SK-N-SH (cell line): ENCODE measurements at regions not wholly inside any gene's neighbourhood (a gene's known extent, or its start where the extent isn't known, plus 50 kb on each side); places are given as distances from the start of the nearest gene placed in this dataset.

Experiments
- EP300 ChIP-seq, 2 experiments: IDR thresholded peaks; 2 replicates each; pipeline versions ENCODE4 v1.4.0 to v1.6.1; 2012; ENCODE audit warnings: borderline replicate concordance in 1 of 2, low read depth in 1 of 2, low read length in 1 of 2
- EZH2phosphoT487 ChIP-seq: fragments of 200-600 bp; sonication (generic); IDR thresholded peaks from 2 replicates; pipeline ENCODE4 v1.6.1; 2017; ENCODE audit warnings: low read depth, mixed run types, mild to moderate bottlenecking, antibody characterized with exemption, moderate library complexity, borderline replicate concordance
- FOSL2 ChIP-seq: IDR thresholded peaks from 2 replicates; pipeline ENCODE4 v1.4.0; 2012; ENCODE audit warnings: low read depth, mild to moderate bottlenecking, moderate library complexity, borderline replicate concordance
- JUND ChIP-seq: IDR thresholded peaks from 2 replicates; pipeline ENCODE4 v1.4.0; 2012
- NFIC ChIP-seq: IDR thresholded peaks from 2 replicates; pipeline ENCODE4 v1.4.0; 2012; ENCODE audit warnings: borderline replicate concordance
- POLR2AphosphoS5 ChIP-seq: IDR thresholded peaks from 2 replicates; pipeline ENCODE4 v1.6.1; 2012; ENCODE audit warnings: low read depth, low read length
- TAF1 ChIP-seq: IDR thresholded peaks from 2 replicates; pipeline ENCODE4 v1.6.1; 2012; ENCODE audit warnings: low read depth, mild to moderate bottlenecking, low read length, moderate library complexity, borderline replicate concordance
- TF ChIP-seq, protein P1 (sequence below): fragments of 200-600 bp; sonication (generic); IDR thresholded peaks from 2 replicates; pipeline ENCODE4 v1.6.1; 2017; ENCODE audit warnings: antibody characterized with exemption, mild to moderate bottlenecking, moderate library complexity
- TF ChIP-seq, protein P2 (sequence below): IDR thresholded peaks from 2 replicates; pipeline ENCODE4 v1.6.1; 2012; ENCODE audit warnings: mild to moderate bottlenecking, low read depth, low read length, moderate library complexity
- TF ChIP-seq, protein P3 (sequence below): IDR thresholded peaks from 2 replicates; pipeline ENCODE4 v1.4.0; 2012; ENCODE audit warnings: low read depth

DNA sequence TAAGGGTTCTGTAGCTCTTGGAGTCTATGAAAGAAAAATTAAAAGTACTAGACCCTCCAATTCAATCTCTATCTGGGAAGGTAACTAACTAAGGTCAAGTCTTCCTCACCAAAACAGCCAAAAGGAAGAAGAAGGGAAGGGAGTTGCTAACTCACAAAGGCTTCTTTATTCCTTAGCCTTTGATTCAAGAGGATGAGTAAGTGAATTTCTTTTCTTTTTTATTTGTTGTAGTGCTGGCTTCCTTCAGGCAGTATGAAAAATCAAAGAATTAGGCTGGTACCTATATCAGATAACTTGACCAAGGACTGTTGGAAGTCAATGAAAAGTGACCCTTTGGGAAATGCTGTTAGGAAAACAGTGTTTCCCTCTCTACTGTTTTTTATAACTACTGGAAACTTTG, 144.4 kb upstream of the NRIP1 start:
- no peak for TF ChIP-seq POLR2AphosphoS5
- TF ChIP-seq, protein P1, sequence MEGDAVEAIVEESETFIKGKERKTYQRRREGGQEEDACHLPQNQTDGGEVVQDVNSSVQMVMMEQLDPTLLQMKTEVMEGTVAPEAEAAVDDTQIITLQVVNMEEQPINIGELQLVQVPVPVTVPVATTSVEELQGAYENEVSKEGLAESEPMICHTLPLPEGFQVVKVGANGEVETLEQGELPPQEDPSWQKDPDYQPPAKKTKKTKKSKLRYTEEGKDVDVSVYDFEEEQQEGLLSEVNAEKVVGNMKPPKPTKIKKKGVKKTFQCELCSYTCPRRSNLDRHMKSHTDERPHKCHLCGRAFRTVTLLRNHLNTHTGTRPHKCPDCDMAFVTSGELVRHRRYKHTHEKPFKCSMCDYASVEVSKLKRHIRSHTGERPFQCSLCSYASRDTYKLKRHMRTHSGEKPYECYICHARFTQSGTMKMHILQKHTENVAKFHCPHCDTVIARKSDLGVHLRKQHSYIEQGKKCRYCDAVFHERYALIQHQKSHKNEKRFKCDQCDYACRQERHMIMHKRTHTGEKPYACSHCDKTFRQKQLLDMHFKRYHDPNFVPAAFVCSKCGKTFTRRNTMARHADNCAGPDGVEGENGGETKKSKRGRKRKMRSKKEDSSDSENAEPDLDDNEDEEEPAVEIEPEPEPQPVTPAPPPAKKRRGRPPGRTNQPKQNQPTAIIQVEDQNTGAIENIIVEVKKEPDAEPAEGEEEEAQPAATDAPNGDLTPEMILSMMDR = no peak
- TF ChIP-seq NFIC = no peak
- TF ChIP-seq, protein P2, sequence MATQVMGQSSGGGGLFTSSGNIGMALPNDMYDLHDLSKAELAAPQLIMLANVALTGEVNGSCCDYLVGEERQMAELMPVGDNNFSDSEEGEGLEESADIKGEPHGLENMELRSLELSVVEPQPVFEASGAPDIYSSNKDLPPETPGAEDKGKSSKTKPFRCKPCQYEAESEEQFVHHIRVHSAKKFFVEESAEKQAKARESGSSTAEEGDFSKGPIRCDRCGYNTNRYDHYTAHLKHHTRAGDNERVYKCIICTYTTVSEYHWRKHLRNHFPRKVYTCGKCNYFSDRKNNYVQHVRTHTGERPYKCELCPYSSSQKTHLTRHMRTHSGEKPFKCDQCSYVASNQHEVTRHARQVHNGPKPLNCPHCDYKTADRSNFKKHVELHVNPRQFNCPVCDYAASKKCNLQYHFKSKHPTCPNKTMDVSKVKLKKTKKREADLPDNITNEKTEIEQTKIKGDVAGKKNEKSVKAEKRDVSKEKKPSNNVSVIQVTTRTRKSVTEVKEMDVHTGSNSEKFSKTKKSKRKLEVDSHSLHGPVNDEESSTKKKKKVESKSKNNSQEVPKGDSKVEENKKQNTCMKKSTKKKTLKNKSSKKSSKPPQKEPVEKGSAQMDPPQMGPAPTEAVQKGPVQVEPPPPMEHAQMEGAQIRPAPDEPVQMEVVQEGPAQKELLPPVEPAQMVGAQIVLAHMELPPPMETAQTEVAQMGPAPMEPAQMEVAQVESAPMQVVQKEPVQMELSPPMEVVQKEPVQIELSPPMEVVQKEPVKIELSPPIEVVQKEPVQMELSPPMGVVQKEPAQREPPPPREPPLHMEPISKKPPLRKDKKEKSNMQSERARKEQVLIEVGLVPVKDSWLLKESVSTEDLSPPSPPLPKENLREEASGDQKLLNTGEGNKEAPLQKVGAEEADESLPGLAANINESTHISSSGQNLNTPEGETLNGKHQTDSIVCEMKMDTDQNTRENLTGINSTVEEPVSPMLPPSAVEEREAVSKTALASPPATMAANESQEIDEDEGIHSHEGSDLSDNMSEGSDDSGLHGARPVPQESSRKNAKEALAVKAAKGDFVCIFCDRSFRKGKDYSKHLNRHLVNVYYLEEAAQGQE = no peak
- no peak for TF ChIP-seq EZH2phosphoT487
- TF ChIP-seq, protein P3, sequence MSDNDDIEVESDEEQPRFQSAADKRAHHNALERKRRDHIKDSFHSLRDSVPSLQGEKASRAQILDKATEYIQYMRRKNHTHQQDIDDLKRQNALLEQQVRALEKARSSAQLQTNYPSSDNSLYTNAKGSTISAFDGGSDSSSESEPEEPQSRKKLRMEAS = no peak
- no peak for TF ChIP-seq FOSL2
- no peak for TF ChIP-seq TAF1
- TF ChIP-seq EP300 (IDR thresholded peaks at IDR 0.05; ENCODE audit: borderline replicate concordance in 1 of 2, low read depth in 1 of 2, low read length in 1 of 2) = no peak
- no peak for TF ChIP-seq JUND
